ENCODE measurements at regions not wholly inside any gene's neighbourhood (a gene's known extent, or its start where the extent isn't known, plus 50 kb on each side); places are given as distances from the start of the nearest gene placed in this dataset.

- FAIRE-seq: no peak
- no peak for DNase-seq (ENCODE audit: insufficient read length, low spot score)
- TF ChIP-seq, protein P1, sequence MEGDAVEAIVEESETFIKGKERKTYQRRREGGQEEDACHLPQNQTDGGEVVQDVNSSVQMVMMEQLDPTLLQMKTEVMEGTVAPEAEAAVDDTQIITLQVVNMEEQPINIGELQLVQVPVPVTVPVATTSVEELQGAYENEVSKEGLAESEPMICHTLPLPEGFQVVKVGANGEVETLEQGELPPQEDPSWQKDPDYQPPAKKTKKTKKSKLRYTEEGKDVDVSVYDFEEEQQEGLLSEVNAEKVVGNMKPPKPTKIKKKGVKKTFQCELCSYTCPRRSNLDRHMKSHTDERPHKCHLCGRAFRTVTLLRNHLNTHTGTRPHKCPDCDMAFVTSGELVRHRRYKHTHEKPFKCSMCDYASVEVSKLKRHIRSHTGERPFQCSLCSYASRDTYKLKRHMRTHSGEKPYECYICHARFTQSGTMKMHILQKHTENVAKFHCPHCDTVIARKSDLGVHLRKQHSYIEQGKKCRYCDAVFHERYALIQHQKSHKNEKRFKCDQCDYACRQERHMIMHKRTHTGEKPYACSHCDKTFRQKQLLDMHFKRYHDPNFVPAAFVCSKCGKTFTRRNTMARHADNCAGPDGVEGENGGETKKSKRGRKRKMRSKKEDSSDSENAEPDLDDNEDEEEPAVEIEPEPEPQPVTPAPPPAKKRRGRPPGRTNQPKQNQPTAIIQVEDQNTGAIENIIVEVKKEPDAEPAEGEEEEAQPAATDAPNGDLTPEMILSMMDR (IDR thresholded peaks at IDR 0.05; ENCODE audit: insufficient read depth, missing control alignments): no peak
These were observed 94.8 kb upstream of the ATP2B1 start for GRCh38 chr12:89803412-89803811.

DNA sequence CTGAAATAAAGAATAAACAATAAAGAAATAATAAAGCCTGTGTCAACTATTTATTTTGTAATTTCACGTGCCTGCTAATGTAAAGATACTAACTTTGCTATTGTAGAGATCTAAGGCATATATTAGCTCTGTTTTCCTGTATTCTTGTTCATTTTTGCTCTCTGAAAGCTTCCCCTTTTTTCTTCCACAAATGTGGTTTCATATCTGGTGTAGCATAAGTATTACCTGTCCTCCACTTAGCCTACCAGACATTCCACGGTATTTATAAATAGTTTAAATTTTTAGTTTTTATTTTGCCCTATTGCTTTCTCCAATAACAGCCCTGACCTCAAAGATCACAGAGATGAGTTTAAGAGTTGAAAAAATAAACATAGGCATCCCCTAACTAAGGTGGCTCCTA lies 92.6 kb upstream of the ATP2B1 start:
- TF ChIP-seq, protein P1 (IDR thresholded peaks at IDR 0.05; ENCODE audit: insufficient read depth, missing control alignments): no peak
- FAIRE-seq (no peak), DNase-seq (ENCODE audit: insufficient read length, low spot score) (no peak)

GRCh38 chr12:89800435-89800834 lies 91.8 kb upstream of the ATP2B1 start:
- TF ChIP-seq, protein P1 (IDR thresholded peaks at IDR 0.05; ENCODE audit: insufficient read depth, missing control alignments): no peak
- DNase-seq (ENCODE audit: insufficient read length, low spot score) (no peak), FAIRE-seq (no peak)

DNA sequence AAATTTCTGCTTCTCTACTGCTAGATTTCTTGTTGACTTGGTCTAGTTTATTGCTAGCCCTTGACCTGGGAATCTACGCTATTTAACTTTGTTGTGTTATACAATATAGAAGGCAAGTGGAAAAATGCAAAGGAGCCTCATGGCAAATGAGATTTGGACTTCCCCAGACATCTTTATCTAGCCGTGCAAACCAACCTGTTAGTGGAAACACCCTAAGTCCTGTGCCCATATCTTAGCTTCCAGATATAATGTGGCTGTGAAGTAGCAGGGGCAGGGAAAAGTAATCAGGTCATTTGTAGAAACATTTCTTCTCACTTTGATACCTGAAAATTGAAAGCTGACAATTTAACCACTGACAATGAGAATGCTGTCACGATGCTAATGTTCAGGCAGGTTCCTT lies 90.7 kb upstream of the ATP2B1 start:
- DNase-seq (ENCODE audit: insufficient read length, low spot score) (no peak), FAIRE-seq (no peak)
- TF ChIP-seq, protein P1 (IDR thresholded peaks at IDR 0.05; ENCODE audit: insufficient read depth, missing control alignments): no peak

- FAIRE-seq: no peak
- DNase-seq (ENCODE audit: insufficient read length, low spot score): no peak
- TF ChIP-seq, protein P1 (IDR thresholded peaks at IDR 0.05; ENCODE audit: insufficient read depth, missing control alignments): no peak
These were observed 88.8 kb upstream of the ATP2B1 start for GRCh38 chr12:89797436-89797835.

GRCh38 chr12:89796798-89797382 lies 88.3 kb upstream of the ATP2B1 start:
- DNase-seq (ENCODE audit: insufficient read length, low spot score) (no peak), FAIRE-seq (no peak)
- TF ChIP-seq, protein P1 (IDR thresholded peaks at IDR 0.05; ENCODE audit: insufficient read depth, missing control alignments): no peak

GRCh38 chr12:89793946-89794345 lies 85.3 kb upstream of the ATP2B1 start:
- FAIRE-seq (no peak), DNase-seq (ENCODE audit: insufficient read length, low spot score) (no peak)
- TF ChIP-seq, protein P1 (IDR thresholded peaks at IDR 0.05; ENCODE audit: insufficient read depth, missing control alignments): no peak

Measured in D721Med (cell line).